ENCODE measurements at regions not wholly inside any gene's neighbourhood (a gene's known extent, or its start where the extent isn't known, plus 50 kb on each side); places are given as distances from the start of the nearest gene placed in this dataset.

DNA sequence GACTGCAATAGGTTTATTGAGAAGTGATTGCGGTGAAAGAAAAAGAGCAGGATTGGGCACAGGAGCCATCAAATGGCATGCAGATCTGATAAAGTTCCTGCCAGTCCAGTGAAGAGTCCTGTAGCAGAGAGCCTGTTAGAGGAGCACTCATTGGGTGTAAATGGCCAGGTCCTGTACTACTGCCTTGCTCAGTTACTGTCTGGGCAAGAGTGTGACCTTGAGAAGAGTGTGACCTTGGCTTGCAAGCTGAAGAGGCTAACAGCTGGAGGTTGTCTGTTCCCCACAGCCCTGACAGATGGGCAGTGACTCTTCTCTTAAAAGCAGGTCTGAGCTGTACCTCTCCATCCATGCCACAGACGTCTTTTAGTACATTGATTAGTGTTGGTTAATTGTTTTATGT lies 148.6 kb upstream of the SLC38A2 start:
- TF ChIP-seq CTCF (conservative IDR thresholded peaks at IDR 0.05) (no peak), ZFX (IDR thresholded peaks at IDR 0.05) (no peak)

Data from C4-2B (cell line).